Ectodermal cell (in vitro differentiated cells): ENCODE measurements at regions not wholly inside any gene's neighbourhood (a gene's known extent, or its start where the extent isn't known, plus 50 kb on each side); places are given as distances from the start of the nearest gene placed in this dataset.

ENCODE experiments used
- H3K27ac ChIP-seq: 2 replicates; pipeline ENCODE4 v1.7.0; 2013; ENCODE audit warnings: mild to moderate bottlenecking, low read depth, low read length; ENCODE audit not compliant: insufficient read depth, poor library complexity, severe bottlenecking
- H3K27me3 ChIP-seq: 2 replicates; pipeline ENCODE4 v1.7.0; 2013; ENCODE audit warnings: mild to moderate bottlenecking, low read length; ENCODE audit not compliant: insufficient read depth, control insufficient read depth, poor library complexity, severe bottlenecking
- H3K36me3 ChIP-seq: one replicate; pipeline ENCODE4 v1.7.0; 2013; ENCODE audit warnings: low read length; ENCODE audit not compliant: control insufficient read depth, insufficient read depth
- H3K4me1 ChIP-seq: one replicate; pipeline ENCODE4 v1.7.0; 2013; ENCODE audit warnings: low read length; ENCODE audit not compliant: control insufficient read depth, insufficient read depth
- H3K4me3 ChIP-seq: 2 replicates; pipeline ENCODE4 v1.7.0; 2013; ENCODE audit warnings: low read depth, low read length, control low read depth; ENCODE audit not compliant: insufficient read depth
- H3K9me3 ChIP-seq: 2 replicates; pipeline ENCODE4 v1.7.0; 2013; ENCODE audit warnings: mild to moderate bottlenecking, low read length, moderate library complexity; ENCODE audit not compliant: control insufficient read depth
- WGBS, 2 experiments: methylation state at CpG; one replicate each; pipeline ENCODE4 v1.1.7; 2013; ENCODE audit warnings: missing lambda C conversion rate in 2 of 2; 5-methylcytosine and 5-hydroxymethylcytosine counted together

DNA sequence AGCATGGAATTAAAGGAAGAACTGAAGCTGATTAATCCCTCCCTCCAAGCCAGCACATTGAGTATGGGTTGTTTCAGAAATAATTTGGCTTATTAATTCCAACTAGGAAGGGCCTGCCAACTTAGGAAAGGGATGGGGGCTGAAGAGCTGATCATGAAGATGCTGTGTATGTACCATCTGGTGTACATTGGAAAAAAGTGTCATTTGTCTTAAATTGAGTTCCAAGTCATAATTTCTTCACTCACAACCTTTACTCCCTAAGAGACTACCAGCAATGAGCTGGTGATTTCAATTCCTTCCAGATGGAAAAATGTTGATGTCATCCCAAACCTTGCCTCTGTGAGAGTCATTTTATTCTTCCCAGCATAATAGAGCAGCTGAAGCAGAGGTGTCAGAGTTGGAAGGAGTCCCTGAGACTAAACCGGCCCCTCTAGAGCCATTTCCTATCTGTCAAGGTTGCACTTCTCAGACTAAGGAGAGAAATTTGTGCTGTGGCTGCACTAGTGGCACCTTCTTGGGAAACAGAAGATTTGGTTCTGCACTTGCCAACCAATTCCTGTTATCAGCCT lies 79.4 kb downstream of the GTPBP8 start:
- H3K9me3 ChIP-seq: no peaks in the 10 kb centered on the region
- no peak overlapping the region for H3K4me3 ChIP-seq
- H3K27ac ChIP-seq: no peak overlapping the region
- H3K36me3 ChIP-seq: peaks cover 2% of the 10 kb centered on the region
- no peaks in the 10 kb centered on the region for H3K27me3 ChIP-seq
- H3K4me1 ChIP-seq: no peaks in the 10 kb centered on the region
- 91 to 94% methylated on average over 1 of the region's 1 CpG for WGBS, 2 experiments

DNA sequence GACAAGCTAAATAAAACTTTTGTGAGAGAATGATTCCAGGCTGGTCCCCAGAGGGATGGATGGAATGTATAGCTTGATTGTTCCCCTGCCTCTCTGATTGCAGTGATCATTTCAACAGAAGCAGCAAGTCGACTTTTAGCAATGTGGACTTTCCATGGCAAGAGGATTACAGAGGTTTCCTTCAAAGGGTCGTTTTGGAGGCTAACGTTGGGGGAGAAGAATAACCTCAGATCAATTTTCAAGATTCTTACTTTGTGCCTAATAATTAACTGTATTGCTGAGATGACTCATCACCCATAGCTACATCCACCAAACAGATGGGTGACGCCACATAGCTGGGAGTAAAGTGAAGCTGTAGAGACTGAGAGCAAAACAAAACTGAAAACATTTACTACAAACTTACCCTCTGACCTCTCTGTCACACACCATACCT lies 79.9 kb downstream of the GTPBP8 start:
- Histone ChIP-seq H3K27me3 (no peaks in the 10 kb centered on the region), H3K9me3 (no peaks in the 10 kb centered on the region), H3K4me1 (no peaks in the 10 kb centered on the region), H3K4me3 (no peak overlapping the region), H3K36me3 (no peaks in the 10 kb centered on the region), H3K27ac (no peak overlapping the region)
- WGBS, 2 experiments: 89 to 94% methylated on average over 2 to 4 of the region's 4 CpGs

DNA sequence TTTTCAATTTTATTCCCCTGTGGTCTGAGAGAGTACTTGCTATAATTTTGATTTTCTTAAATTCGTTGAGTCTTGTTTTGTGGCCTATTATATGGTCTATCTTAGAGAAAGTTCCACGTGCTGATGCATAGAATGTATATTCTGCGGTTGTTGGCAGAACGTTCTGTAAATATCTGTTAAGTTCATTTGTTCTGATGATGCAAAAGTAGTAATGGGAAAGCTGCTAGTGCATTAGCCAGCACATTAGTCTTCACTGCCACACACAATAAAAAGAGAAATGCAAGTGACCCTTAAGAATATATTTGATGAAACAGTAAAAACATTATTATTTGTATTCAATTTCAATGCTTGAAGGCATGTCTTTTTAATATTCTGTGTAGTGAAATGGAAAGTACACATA lies 84.8 kb downstream of the GTPBP8 start:
- H3K9me3 ChIP-seq: no peaks in the 10 kb centered on the region
- peaks cover 8% of the 10 kb centered on the region for H3K4me1 ChIP-seq
- no peaks in the 10 kb centered on the region for H3K36me3 ChIP-seq
- no peaks in the 10 kb centered on the region for H3K27me3 ChIP-seq
- 68 to 70% methylated on average over 4 of the region's 4 CpGs for WGBS, 2 experiments
- no peak overlapping the region for H3K4me3 ChIP-seq
- no peak overlapping the region for H3K27ac ChIP-seq

DNA sequence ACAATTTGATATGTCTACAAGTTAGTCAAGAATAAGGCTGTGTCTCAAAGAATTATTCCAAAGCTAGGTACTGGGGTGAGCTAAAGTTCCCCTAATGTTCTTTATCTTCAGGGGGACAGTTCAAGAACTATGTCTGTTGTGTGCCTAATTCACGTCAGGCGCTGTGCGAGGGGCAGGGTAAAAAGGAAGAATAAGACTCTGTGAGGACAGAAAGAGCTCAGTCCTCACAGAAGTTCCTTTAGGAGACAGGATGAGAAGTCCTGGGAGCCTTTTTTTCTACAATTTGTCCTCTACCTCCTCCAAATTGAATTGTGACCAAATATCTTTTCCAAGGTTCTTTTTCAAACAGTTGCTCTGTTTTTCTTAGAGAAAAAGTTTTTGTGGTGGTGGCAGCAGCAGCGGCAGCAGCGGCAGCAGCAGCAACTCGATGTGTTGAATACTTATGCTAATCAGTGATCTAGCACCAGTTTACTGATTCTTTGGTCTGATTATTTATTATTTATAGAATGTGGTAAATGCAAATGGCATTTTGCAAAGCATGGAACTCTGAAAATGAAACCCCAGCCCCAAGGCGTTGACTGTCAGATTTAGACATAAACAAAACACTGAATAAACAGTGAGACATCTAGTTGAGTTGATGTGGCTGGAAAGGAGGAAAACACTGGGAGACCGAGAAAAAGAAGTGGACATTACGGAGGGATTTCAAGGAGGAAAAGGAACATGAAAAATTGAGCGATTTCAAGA lies 88.6 kb downstream of the GTPBP8 start:
- Histone ChIP-seq H3K27me3 (no peaks in the 10 kb centered on the region), H3K36me3 (no peaks in the 10 kb centered on the region), H3K4me3 (no peak overlapping the region), H3K9me3 (no peaks in the 10 kb centered on the region), H3K4me1 (peaks cover 8% of the 10 kb centered on the region), H3K27ac (no peak overlapping the region)
- WGBS, 2 experiments: 45 to 52% methylated on average over 10 of the region's 10 CpGs

DNA sequence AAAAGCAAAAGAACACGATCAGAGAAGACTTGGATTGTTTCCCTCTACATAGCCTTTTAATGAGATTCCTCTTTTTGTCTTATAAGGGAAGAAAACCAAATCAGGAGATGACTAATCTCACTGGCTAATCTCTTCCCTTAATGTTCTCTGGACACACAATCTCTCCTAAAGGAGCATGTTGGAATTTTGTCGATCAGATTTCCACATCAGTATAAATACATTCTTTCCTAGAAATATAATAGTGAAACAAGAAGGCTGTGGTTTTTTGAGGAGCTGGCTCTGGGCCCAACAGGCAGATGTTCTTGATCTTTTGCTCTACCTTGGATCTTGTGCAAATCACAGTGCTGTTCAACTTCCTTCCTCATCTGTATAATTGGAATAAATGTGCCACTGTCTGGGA lies 94.0 kb downstream of the GTPBP8 start:
- H3K4me1 ChIP-seq: peaks cover 32% of the 10 kb centered on the region
- no peak overlapping the region for H3K4me3 ChIP-seq
- no peaks in the 10 kb centered on the region for H3K27me3 ChIP-seq
- H3K9me3 ChIP-seq: no peaks in the 10 kb centered on the region
- 98 to 100% methylated on average over 1 to 2 of the region's 2 CpGs for WGBS, 2 experiments
- H3K27ac ChIP-seq: no peak overlapping the region
- H3K36me3 ChIP-seq: no peaks in the 10 kb centered on the region

DNA sequence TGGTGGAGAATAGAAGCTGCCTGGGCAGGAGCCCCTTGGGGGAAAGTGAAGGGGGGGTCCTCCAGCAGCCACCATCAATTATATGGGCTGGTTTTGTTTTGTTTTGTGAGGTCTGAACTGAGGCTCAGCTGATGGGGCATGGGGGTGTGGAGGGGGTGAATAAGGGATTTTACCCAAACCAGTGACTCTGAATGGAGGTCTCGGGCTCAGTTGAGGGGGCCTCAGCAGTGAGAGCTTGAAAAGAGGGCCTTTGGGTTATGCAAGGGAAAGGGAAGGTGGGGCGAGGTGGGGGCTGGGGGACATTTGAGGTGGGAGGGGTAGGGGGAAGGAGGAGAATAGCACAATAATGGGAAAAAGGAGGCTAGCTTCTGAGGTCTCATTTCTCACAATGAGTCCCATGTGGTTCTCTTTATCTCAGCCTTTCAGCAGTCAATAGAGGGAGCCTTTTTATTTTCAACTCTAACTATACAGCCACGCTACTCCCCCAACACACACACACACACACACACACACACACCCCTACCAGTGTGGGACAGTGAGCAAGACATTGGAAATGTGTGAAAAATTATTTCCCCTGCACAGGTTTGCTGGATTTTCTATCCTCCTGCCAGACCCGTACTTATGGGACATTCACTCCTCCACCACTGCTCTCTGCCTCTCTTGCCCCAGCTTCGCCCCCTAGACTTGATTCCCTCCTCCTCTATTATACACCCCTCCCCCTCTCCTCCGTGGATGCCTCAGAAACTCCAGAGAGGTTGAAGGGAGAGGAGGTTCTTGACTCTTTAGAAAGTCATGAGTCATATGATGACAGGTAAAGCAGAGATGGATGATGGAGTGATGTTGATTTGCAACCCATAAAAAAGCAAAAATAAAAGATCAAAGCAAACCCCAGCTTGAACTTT lies 96.0 kb downstream of the GTPBP8 start:
- WGBS, 2 experiments: 10 to 14% methylated on average over 5 of the region's 6 CpGs

DNA sequence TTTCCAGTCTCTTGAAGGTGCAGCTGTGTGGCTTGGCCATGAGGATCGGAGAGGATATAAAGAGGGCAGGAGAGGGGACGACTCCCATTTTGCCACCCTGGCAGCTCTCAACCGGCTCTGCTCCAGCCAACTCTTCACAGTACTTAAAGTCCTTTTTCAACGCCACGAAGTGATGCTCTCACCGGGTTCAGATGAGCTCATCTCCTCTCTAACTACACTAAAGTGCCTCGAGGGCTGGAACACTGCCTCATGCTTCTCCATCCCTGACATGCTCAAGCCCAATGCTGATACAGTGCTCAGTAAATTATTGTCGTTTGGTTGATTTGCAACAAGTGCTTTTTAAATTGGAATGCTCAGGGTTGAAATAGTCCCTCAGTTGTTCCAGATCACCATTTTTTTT lies 97.8 kb downstream of the GTPBP8 start:
- 94 to 95% methylated on average over 8 of the region's 8 CpGs for WGBS, 2 experiments
- Histone ChIP-seq H3K4me3 (no peak overlapping the region), H3K27ac (no peak overlapping the region), H3K4me1 (peaks cover 37% of the 10 kb centered on the region), H3K36me3 (no peaks in the 10 kb centered on the region), H3K9me3 (no peaks in the 10 kb centered on the region), H3K27me3 (no peaks in the 10 kb centered on the region)

More for the DNA sequence above, 96.0 kb downstream of the GTPBP8 start:
- peak overlapping the region; percentile 88 for H3K27ac ChIP-seq
- peaks cover 32% of the 10 kb centered on the region for H3K4me1 ChIP-seq
- no peaks in the 10 kb centered on the region for H3K9me3 ChIP-seq
- H3K27me3 ChIP-seq: no peaks in the 10 kb centered on the region
- H3K36me3 ChIP-seq: no peaks in the 10 kb centered on the region
- no peak overlapping the region for H3K4me3 ChIP-seq

DNA sequence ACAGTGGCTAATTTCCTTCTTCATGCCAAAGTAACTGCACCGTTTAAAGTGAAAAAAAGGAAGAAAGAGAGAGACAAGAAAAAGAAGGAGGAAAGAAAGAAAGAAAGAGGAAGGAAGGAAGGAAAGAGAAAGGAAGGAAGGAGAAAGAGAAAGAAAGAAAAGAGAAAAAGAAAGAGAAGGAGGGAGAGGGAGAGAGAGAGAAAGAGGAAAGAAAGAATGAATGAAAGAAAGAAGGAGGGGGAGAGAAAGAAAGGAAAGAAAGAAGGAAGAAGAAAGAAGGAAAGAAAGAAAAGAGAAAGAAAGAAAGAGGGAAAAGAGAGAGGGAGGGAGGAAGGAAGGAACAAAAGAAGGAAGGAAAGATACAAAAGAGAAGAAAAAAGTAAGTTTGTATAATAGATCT lies 100.6 kb downstream of the GTPBP8 start:
- no peaks in the 10 kb centered on the region for H3K9me3 ChIP-seq
- peaks cover 54% of the 10 kb centered on the region for H3K4me1 ChIP-seq
- H3K36me3 ChIP-seq: no peaks in the 10 kb centered on the region
- WGBS, 2 experiments: 96 to 100% methylated on average over 1 of the region's 1 CpG
- H3K27me3 ChIP-seq: no peaks in the 10 kb centered on the region
- H3K27ac ChIP-seq: no peak overlapping the region
- H3K4me3 ChIP-seq: no peak overlapping the region

DNA sequence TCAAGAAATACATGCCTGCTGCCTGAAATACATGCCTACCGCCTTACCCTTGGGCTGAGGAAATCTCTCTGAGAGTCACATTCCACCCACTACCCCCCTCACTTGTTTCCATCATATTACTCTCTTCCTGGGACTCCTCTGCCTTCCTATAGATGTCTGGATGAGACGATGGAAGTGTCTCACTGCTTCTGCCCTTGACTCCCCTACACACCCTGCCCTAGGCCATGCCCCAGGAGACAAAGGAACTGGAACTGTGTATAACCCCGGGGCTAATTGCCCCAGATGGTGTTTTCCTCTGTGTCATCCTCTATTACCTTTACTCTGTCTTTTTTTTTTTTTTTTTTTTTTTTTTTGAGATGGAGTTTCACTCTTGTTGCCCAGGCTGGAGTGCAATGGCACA lies 102.0 kb downstream of the GTPBP8 start:
- H3K4me3 ChIP-seq: no peak overlapping the region
- no peaks in the 10 kb centered on the region for H3K9me3 ChIP-seq
- 83 to 91% methylated on average over 3 of the region's 3 CpGs for WGBS, 2 experiments
- no peak overlapping the region for H3K27ac ChIP-seq
- H3K36me3 ChIP-seq: no peaks in the 10 kb centered on the region
- peaks cover 53% of the 10 kb centered on the region for H3K4me1 ChIP-seq
- no peaks in the 10 kb centered on the region for H3K27me3 ChIP-seq
